HG02885 (cell line): ENCODE measurements at regions not wholly inside any gene's neighbourhood (a gene's known extent, or its start where the extent isn't known, plus 50 kb on each side); places are given as distances from the start of the nearest gene placed in this dataset.

Source experiments
- ATAC-seq: cut with Tn5 transposase; IDR thresholded peaks from one replicate; pipeline ENCODE4 v1.9.1; 2021; ENCODE audit warnings: mild to moderate bottlenecking; ENCODE audit not compliant: unreplicated experiment, poor library complexity

- no peak for ATAC-seq
Measured at GRCh38 chr2:234345921-234346320, 151.0 kb downstream of the ARL4C start.

GRCh38 chr2:234344012-234344411, 152.9 kb downstream of the ARL4C start:
- no peak for ATAC-seq

GRCh38 chr2:234343372-234343771, 153.5 kb downstream of the ARL4C start:
- ATAC-seq: no peak

GRCh38 chr2:234341306-234341985, 155.4 kb downstream of the ARL4C start:
- ATAC-seq: no peak

- no peak for ATAC-seq
Measured at GRCh38 chr2:234339501-234339900, 157.4 kb downstream of the ARL4C start.

- no peak for ATAC-seq
Measured at GRCh38 chr2:234339011-234339410, 157.9 kb downstream of the ARL4C start.

- ATAC-seq: no peak
Measured at GRCh38 chr2:234335661-234336228, 161.1 kb downstream of the ARL4C start.

- ATAC-seq: no peak
Measured at GRCh38 chr2:234334756-234335155, 162.1 kb downstream of the ARL4C start.

- ATAC-seq: no peak
Measured at GRCh38 chr2:234334151-234334550, 162.7 kb downstream of the ARL4C start.

- no peak for ATAC-seq
Measured at GRCh38 chr2:234333168-234334130, 163.4 kb downstream of the ARL4C start.

GRCh38 chr2:234331966-234332365, 164.9 kb downstream of the ARL4C start:
- ATAC-seq: no peak

- ATAC-seq: no peak
Measured at GRCh38 chr2:234331566-234331965, 165.3 kb downstream of the ARL4C start.

- no peak for ATAC-seq
Measured at GRCh38 chr2:234330902-234331301, 166.0 kb downstream of the ARL4C start.

- ATAC-seq: no peak
Measured at GRCh38 chr2:234329202-234329960, 167.5 kb downstream of the ARL4C start.

- no peak for ATAC-seq
Measured at GRCh38 chr2:234328444-234328990, 168.4 kb downstream of the ARL4C start.

GRCh38 chr2:234326694-234327093, 170.2 kb downstream of the ARL4C start:
- ATAC-seq: no peak

- ATAC-seq: no peak
Measured at GRCh38 chr2:234324116-234324515, 172.8 kb downstream of the ARL4C start.

GRCh38 chr2:234322766-234323465, 174.0 kb downstream of the ARL4C start:
- no peak for ATAC-seq

- ATAC-seq: no peak
Measured at GRCh38 chr2:234320066-234320465, 176.8 kb downstream of the ARL4C start.

- ATAC-seq: no peak
Measured at GRCh38 chr2:234318361-234318760, 178.5 kb downstream of the ARL4C start.
